SK-N-SH (cell line): ENCODE measurements at regions not wholly inside any gene's neighbourhood (a gene's known extent, or its start where the extent isn't known, plus 50 kb on each side); places are given as distances from the start of the nearest gene placed in this dataset.
A peak's percentile ranks its signal among the peaks of the same experiment; 100 is the strongest.

ENCODE experiments used
- CTCF ChIA-PET: fragments of 300-600, 350-600 bp; formaldehyde crosslinking; extraction: SDS; loops from one replicate; lab custom pipeline; 2021; lab: Yijun Ruan, JAX
- POLR2A ChIA-PET: fragments of 350-600 bp; sonication (Branson Sonifier 250); formaldehyde crosslinking; extraction: SDS; loops from one replicate; lab custom pipeline; 2020; ENCODE audit warnings: antibody characterized with exemption, inconsistent platforms; lab: Yijun Ruan, JAX
- DNase-seq: peaks from one replicate; pipeline ENCODE4 v3.0.0; 2012
- H2AFZ ChIP-seq: fragments of 200-600 bp; sonication (generic); 2 replicates; pipeline ENCODE4 v1.8.1; 2016; ENCODE audit warnings: antibody characterized with exemption, mild to moderate bottlenecking, low read depth
- H3F3A ChIP-seq: fragments of 200-600 bp; sonication (generic); replicated peaks from 2 replicates; pipeline ENCODE3; 2016; ENCODE audit warnings: antibody characterized with exemption, mild to moderate bottlenecking; ENCODE audit not compliant: insufficient read depth
- H3K27ac ChIP-seq, 2 experiments: fragments of 200-500 bp in 1 of 2; fragments of 200-600 bp in 1 of 2; sonication (Bioruptor generic) in 1 of 2; sonication (generic), shearing (Covaris generic) in 1 of 2; 2 replicates each; pipeline versions ENCODE4 v1.5.1 to v1.6.1; 2014 to 2016; ENCODE audit warnings: low read depth in 2 of 2, inconsistent platforms in 1 of 2, low read length in 1 of 2, mild to moderate bottlenecking in 1 of 2, mixed read lengths in 1 of 2
- H3K27me3 ChIP-seq: fragments of 200-600 bp; sonication (generic), shearing (Covaris generic); 2 replicates; pipeline ENCODE4 v1.6.1; 2016; ENCODE audit warnings: mixed run types; ENCODE audit not compliant: insufficient read depth
- H3K36me3 ChIP-seq, 2 experiments: fragments of 200-500 bp in 1 of 2; fragments of 200-600 bp in 1 of 2; sonication (Bioruptor generic) in 1 of 2; sonication (generic) in 1 of 2; replicated peaks in 1 of 2; 2 replicates each; pipeline versions ENCODE3 to v1.5.1; 2014 to 2016; ENCODE audit warnings: low read length in 1 of 2, mild to moderate bottlenecking in 1 of 2; ENCODE audit not compliant: insufficient read depth in 2 of 2, control insufficient read depth in 1 of 2
- H3K4me1 ChIP-seq, 2 experiments: fragments of 200-500 bp in 1 of 2; fragments of 200-600 bp in 1 of 2; sonication (Bioruptor generic) in 1 of 2; sonication (generic), shearing (Covaris generic) in 1 of 2; 2 replicates each; pipeline versions ENCODE4 v1.5.1 to v1.6.1; 2014 to 2016; ENCODE audit warnings: low read depth in 1 of 2, low read length in 1 of 2, mixed run types in 1 of 2; ENCODE audit not compliant: insufficient read depth in 2 of 2, control insufficient read depth in 1 of 2
- H3K4me2 ChIP-seq: fragments of 200-600 bp; sonication (generic), shearing (Covaris generic); 2 replicates; pipeline ENCODE4 v1.6.1; 2017; ENCODE audit warnings: mixed run types
- H3K4me3 ChIP-seq, 2 experiments: fragments of 200-500 bp in 1 of 2; fragments of 200-600 bp in 1 of 2; sonication (Bioruptor generic) in 1 of 2; sonication (generic), shearing (Covaris generic) in 1 of 2; 2 replicates each; pipeline versions ENCODE4 v1.5.1 to v1.8.1; 2014 to 2016; ENCODE audit warnings: low read depth in 2 of 2, inconsistent platforms in 1 of 2, low read length in 1 of 2, mild to moderate bottlenecking in 1 of 2, mixed read lengths in 1 of 2, moderate library complexity in 1 of 2
- H3K79me2 ChIP-seq: fragments of 200-600 bp; sonication (generic); 2 replicates; pipeline ENCODE4 v1.8.1; 2017; ENCODE audit warnings: mild to moderate bottlenecking; ENCODE audit not compliant: insufficient read depth
- H3K9ac ChIP-seq: fragments of 200-600 bp; sonication (generic); 2 replicates; pipeline ENCODE4 v1.6.1; 2017; ENCODE audit warnings: mixed run types
- H3K9me2 ChIP-seq: fragments of 200-600 bp; sonication (generic); 2 replicates; pipeline ENCODE4 v1.6.1; 2017; ENCODE audit warnings: mixed run types
- H3K9me3 ChIP-seq: fragments of 200-600 bp; sonication (generic); 2 replicates; pipeline ENCODE4 v1.6.1; 2017; ENCODE audit warnings: mixed run types, mild to moderate bottlenecking, moderate library complexity
- H4K20me1 ChIP-seq: fragments of 200-600 bp; sonication (generic); 2 replicates; pipeline ENCODE4 v1.6.1; 2017; ENCODE audit warnings: mild to moderate bottlenecking, mixed run types; ENCODE audit not compliant: insufficient read depth
- CHD2 ChIP-seq: fragments of 150-350 bp; IDR thresholded peaks from 2 replicates; pipeline ENCODE4 v1.6.1; 2018; ENCODE audit warnings: low read length; ENCODE audit not compliant: partially characterized antibody
- EP300 ChIP-seq, 2 experiments: IDR thresholded peaks; 2 replicates each; pipeline versions ENCODE4 v1.4.0 to v1.6.1; 2012; ENCODE audit warnings: borderline replicate concordance in 1 of 2, low read depth in 1 of 2, low read length in 1 of 2
- FOXM1 ChIP-seq: IDR thresholded peaks from 2 replicates; pipeline ENCODE4 v1.4.0; 2012; ENCODE audit warnings: low read depth, mild to moderate bottlenecking
- GATA2 ChIP-seq: sonication (generic); formaldehyde crosslinking; IDR thresholded peaks from 2 replicates; pipeline ENCODE4 v1.5.0; 2020; ENCODE audit warnings: mild to moderate bottlenecking, missing genetic modification reagents
- JUND ChIP-seq: IDR thresholded peaks from 2 replicates; pipeline ENCODE4 v1.4.0; 2012
- MAX ChIP-seq: IDR thresholded peaks from 2 replicates; pipeline ENCODE4 v1.4.0; 2012; ENCODE audit warnings: low read depth
- MXI1 ChIP-seq: IDR thresholded peaks from 2 replicates; pipeline ENCODE4 v1.6.1; 2012; ENCODE audit warnings: mild to moderate bottlenecking, low read depth, low read length, improper control_type of control experiment
- NRF1 ChIP-seq: IDR thresholded peaks from 2 replicates; pipeline ENCODE4 v1.6.1; 2012; ENCODE audit warnings: low read depth, mild to moderate bottlenecking, low read length
- POLR2AphosphoS5 ChIP-seq: IDR thresholded peaks from 2 replicates; pipeline ENCODE4 v1.6.1; 2012; ENCODE audit warnings: low read depth, low read length
- RFX5 ChIP-seq: IDR thresholded peaks from 2 replicates; pipeline ENCODE4 v1.6.1; 2012; ENCODE audit warnings: mild to moderate bottlenecking, improper control_type of control experiment, low read length
- RXRA ChIP-seq: IDR thresholded peaks from 2 replicates; pipeline ENCODE4 v1.4.0; 2012; ENCODE audit warnings: low read depth, mild to moderate bottlenecking, borderline replicate concordance
- SMC3 ChIP-seq: IDR thresholded peaks from 2 replicates; pipeline ENCODE4 v1.6.1; 2012; ENCODE audit warnings: low read depth, low read length, improper control_type of control experiment
- WGBS: methylation state at CpG from one replicate; pipeline ENCODE4 v1.1.6; 2017; ENCODE audit warnings: low lambda C conversion rate; 5-methylcytosine and 5-hydroxymethylcytosine counted together
- TF ChIP-seq, protein P1 (sequence below): fragments of 150-350 bp; IDR thresholded peaks from 2 replicates; pipeline ENCODE4 v1.6.1; 2016; ENCODE audit warnings: mild to moderate bottlenecking, low read depth, low read length
- TF ChIP-seq, protein P2 (sequence below): IDR thresholded peaks from 2 replicates; pipeline ENCODE4; 2012
- TF ChIP-seq, protein P3 (sequence below): IDR thresholded peaks from 2 replicates; pipeline ENCODE4 v1.6.1; 2012; ENCODE audit warnings: mild to moderate bottlenecking, low read depth, low read length, moderate library complexity
- TF ChIP-seq, protein P4 (sequence below): IDR thresholded peaks from 2 replicates; pipeline ENCODE4 v1.4.0; 2012; ENCODE audit warnings: low read depth, borderline replicate concordance

DNA sequence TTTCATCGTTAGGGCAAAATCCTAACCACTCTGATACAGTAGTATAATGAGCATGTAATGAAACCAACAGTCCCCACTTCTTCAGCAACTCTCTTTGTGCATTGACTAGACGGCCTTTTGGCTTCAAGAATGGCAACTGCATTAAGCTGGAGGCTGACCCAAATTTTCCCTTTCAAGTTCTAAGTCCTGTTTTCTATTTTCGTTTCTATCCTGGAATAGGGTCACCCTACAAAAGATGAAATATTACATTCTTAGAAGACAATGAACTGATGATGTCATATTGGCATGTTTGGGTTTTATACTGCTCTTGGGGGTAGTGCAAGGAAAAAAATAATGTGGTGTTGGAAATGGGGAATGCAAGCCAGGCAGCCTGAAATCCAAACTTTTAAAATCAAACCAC, 254.4 kb downstream of the ETAA1 start:
- Histone ChIP-seq H3K36me3 (no peaks in the 10 kb centered on the region), H3K79me2 (no peaks in the 10 kb centered on the region), H3K9me2 (no peaks in the 10 kb centered on the region), H3K9ac (no peak overlapping the region), H3K4me2 (no peak overlapping the region; the same call in 1 of the 2 replicates), H4K20me1 (no peaks in the 10 kb centered on the region), H2AFZ (peak overlapping the region; percentile 53; the same call in 1 of the 2 replicates), H3K4me3 (no peak overlapping the region), H3K4me1 (peaks cover 26 to 29% of the 10 kb centered on the region in 2 experiments; a peak in 3 of 4 replicates), H3K27ac (peak overlapping the region in 1 of 2 experiments; percentile 90; a peak in 2 of 4 replicates), H3K27me3 (no peaks in the 10 kb centered on the region), H3K9me3 (no peaks in the 10 kb centered on the region), H3F3A (peaks cover 7% of the 10 kb centered on the region)
- ChIA-PET POLR2A (interaction anchor here (1.0 to 3.1 kb wide), 3 partner anchors 189 to 1218 kb away, joined by 3 to 16 read pairs (median 5); partner anchors contain the start of gene MEIS1), CTCF (interaction anchor here (0.6 to 5.2 kb wide), 48 partner anchors 12 to 1929 kb away, joined by 3 to 60 read pairs (median 6); partner anchors contain the start of gene MEIS1)
- 67% methylated on average over 3 of the region's 3 CpGs for WGBS
- DNase-seq: no peak
- TF ChIP-seq MAX: no peak
- TF ChIP-seq, protein P1, sequence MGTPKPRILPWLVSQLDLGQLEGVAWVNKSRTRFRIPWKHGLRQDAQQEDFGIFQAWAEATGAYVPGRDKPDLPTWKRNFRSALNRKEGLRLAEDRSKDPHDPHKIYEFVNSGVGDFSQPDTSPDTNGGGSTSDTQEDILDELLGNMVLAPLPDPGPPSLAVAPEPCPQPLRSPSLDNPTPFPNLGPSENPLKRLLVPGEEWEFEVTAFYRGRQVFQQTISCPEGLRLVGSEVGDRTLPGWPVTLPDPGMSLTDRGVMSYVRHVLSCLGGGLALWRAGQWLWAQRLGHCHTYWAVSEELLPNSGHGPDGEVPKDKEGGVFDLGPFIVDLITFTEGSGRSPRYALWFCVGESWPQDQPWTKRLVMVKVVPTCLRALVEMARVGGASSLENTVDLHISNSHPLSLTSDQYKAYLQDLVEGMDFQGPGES: no peak
- no peak for TF ChIP-seq NRF1
- TF ChIP-seq RFX5: no peak
- no peak for TF ChIP-seq CHD2
- TF ChIP-seq, protein P2, sequence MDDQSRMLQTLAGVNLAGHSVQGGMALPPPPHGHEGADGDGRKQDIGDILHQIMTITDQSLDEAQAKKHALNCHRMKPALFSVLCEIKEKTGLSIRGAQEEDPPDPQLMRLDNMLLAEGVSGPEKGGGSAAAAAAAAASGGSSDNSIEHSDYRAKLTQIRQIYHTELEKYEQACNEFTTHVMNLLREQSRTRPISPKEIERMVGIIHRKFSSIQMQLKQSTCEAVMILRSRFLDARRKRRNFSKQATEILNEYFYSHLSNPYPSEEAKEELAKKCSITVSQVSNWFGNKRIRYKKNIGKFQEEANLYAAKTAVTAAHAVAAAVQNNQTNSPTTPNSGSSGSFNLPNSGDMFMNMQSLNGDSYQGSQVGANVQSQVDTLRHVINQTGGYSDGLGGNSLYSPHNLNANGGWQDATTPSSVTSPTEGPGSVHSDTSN: no peak
- TF ChIP-seq MXI1: no peak
- TF ChIP-seq POLR2AphosphoS5: no peak
- no peak for TF ChIP-seq SMC3

GRCh38 chr2:67652679-67653078, 255.5 kb downstream of the ETAA1 start:
- CTCF ChIA-PET: interaction anchor here (0.8 to 5.2 kb wide), 3 partner anchors 176 to 437 kb away, joined by 4 to 60 read pairs (median 6); no protein-coding TSS in a partner anchor
- H3K9me2 ChIP-seq: no peaks in the 10 kb centered on the region
- TF ChIP-seq POLR2AphosphoS5 (no peak), JUND (no peak), RFX5 (no peak), GATA2 (CRISPR knock-in tag) (no peak), FOXM1 (no peak), EP300 (IDR thresholded peaks at IDR 0.05; ENCODE audit: borderline replicate concordance in 1 of 2, low read depth in 1 of 2, low read length in 1 of 2) (no peak), RXRA (no peak), MAX (no peak)
- TF ChIP-seq, protein P1: no peak
- TF ChIP-seq, protein P3, sequence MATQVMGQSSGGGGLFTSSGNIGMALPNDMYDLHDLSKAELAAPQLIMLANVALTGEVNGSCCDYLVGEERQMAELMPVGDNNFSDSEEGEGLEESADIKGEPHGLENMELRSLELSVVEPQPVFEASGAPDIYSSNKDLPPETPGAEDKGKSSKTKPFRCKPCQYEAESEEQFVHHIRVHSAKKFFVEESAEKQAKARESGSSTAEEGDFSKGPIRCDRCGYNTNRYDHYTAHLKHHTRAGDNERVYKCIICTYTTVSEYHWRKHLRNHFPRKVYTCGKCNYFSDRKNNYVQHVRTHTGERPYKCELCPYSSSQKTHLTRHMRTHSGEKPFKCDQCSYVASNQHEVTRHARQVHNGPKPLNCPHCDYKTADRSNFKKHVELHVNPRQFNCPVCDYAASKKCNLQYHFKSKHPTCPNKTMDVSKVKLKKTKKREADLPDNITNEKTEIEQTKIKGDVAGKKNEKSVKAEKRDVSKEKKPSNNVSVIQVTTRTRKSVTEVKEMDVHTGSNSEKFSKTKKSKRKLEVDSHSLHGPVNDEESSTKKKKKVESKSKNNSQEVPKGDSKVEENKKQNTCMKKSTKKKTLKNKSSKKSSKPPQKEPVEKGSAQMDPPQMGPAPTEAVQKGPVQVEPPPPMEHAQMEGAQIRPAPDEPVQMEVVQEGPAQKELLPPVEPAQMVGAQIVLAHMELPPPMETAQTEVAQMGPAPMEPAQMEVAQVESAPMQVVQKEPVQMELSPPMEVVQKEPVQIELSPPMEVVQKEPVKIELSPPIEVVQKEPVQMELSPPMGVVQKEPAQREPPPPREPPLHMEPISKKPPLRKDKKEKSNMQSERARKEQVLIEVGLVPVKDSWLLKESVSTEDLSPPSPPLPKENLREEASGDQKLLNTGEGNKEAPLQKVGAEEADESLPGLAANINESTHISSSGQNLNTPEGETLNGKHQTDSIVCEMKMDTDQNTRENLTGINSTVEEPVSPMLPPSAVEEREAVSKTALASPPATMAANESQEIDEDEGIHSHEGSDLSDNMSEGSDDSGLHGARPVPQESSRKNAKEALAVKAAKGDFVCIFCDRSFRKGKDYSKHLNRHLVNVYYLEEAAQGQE: no peak
- TF ChIP-seq, protein P4, sequence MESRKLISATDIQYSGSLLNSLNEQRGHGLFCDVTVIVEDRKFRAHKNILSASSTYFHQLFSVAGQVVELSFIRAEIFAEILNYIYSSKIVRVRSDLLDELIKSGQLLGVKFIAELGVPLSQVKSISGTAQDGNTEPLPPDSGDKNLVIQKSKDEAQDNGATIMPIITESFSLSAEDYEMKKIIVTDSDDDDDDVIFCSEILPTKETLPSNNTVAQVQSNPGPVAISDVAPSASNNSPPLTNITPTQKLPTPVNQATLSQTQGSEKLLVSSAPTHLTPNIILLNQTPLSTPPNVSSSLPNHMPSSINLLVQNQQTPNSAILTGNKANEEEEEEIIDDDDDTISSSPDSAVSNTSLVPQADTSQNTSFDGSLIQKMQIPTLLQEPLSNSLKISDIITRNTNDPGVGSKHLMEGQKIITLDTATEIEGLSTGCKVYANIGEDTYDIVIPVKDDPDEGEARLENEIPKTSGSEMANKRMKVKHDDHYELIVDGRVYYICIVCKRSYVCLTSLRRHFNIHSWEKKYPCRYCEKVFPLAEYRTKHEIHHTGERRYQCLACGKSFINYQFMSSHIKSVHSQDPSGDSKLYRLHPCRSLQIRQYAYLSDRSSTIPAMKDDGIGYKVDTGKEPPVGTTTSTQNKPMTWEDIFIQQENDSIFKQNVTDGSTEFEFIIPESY: no peak

More at GRCh38 chr2:67652679-67653078, 255.5 kb downstream of the ETAA1 start:
- Histone ChIP-seq H3K36me3 (no peaks in the 10 kb centered on the region), H4K20me1 (no peaks in the 10 kb centered on the region), H3K27ac (no peak overlapping the region), H3K4me2 (no peak overlapping the region), H3K27me3 (no peaks in the 10 kb centered on the region), H2AFZ (no peak overlapping the region), H3K4me1 (peaks cover 26 to 29% of the 10 kb centered on the region in 2 experiments; a peak in 3 of 4 replicates), H3K79me2 (no peaks in the 10 kb centered on the region), H3K4me3 (no peak overlapping the region), H3K9me3 (no peaks in the 10 kb centered on the region), H3F3A (peaks cover 7% of the 10 kb centered on the region), H3K9ac (no peak overlapping the region)
- POLR2A ChIA-PET: no interaction called here
- 90% methylated on average over 1 of the region's 1 CpG for WGBS
- no peak for DNase-seq
